Mucosa of descending colon (tissue), 3 donors: ENCODE measurements at regions not wholly inside any gene's neighbourhood (a gene's known extent, or its start where the extent isn't known, plus 50 kb on each side); places are given as distances from the start of the nearest gene placed in this dataset.

Experiments
- ATAC-seq: fragments of 200-7000 bp; cut with Tn5 transposase; one replicate; pipeline ENCODE4 v1.9.1; 2020; ENCODE audit warnings: mild to moderate bottlenecking, moderate library complexity
- DNase-seq, 3 donors: peaks; one replicate each; pipeline ENCODE4 v3.0.0-alpha.2; 2020
- H3K36me3 ChIP-seq: fragments of 200-600 bp; one replicate; pipeline ENCODE4 v1.8.0; 2021; ENCODE audit warnings: low read depth, mild to moderate bottlenecking
- H3K4me1 ChIP-seq: fragments of 200-600 bp; one replicate; pipeline ENCODE4 v1.8.0; 2021; ENCODE audit warnings: low read depth, mild to moderate bottlenecking
- H3K4me3 ChIP-seq: fragments of 200-600 bp; one replicate; pipeline ENCODE4 v1.8.0; 2021; ENCODE audit warnings: mild to moderate bottlenecking
- H3K9me3 ChIP-seq: fragments of 200-600 bp; one replicate; pipeline ENCODE4 v1.8.0; 2021; ENCODE audit warnings: mild to moderate bottlenecking
- CTCF ChIP-seq: fragments of 200-600 bp; IDR thresholded peaks from one replicate; pipeline ENCODE4 v1.8.0; 2022; ENCODE audit warnings: antibody characterized with exemption, mild to moderate bottlenecking
- intact Hi-C, 2 donors: fragments of 100-400 bp; cut with DNase I in 1 of 2; cut with micrococcal nuclease in 1 of 2; formaldehyde crosslinking; loops; one replicate each; pipeline versions ENCODE4 v1.11.0 to v1.11.1; 2022; cut with DNase I, micrococcal nuclease
- donor health status: DM: no; HTN: no; CAD: no; lungs with moderate emphysema.
- donor health status: DM: no; HTN: no; CAD: no.
- donor health status: DM: no; HTN: yes; CAD: no.

- ATAC-seq (no peak), DNase-seq (no peak)
- no peak overlapping the region for H3K4me3 ChIP-seq
- H3K9me3 ChIP-seq, result no peaks in the 10 kb centered on the region
- intact Hi-C loops, result no loop called here
- no peak for TF ChIP-seq CTCF
- no peaks in the 10 kb centered on the region for H3K4me1 ChIP-seq
- H3K36me3 ChIP-seq, result no peaks in the 10 kb centered on the region
Measured at GRCh38 chr12:113650476-113650875, 178.8 kb upstream of the LHX5 start.

DNA sequence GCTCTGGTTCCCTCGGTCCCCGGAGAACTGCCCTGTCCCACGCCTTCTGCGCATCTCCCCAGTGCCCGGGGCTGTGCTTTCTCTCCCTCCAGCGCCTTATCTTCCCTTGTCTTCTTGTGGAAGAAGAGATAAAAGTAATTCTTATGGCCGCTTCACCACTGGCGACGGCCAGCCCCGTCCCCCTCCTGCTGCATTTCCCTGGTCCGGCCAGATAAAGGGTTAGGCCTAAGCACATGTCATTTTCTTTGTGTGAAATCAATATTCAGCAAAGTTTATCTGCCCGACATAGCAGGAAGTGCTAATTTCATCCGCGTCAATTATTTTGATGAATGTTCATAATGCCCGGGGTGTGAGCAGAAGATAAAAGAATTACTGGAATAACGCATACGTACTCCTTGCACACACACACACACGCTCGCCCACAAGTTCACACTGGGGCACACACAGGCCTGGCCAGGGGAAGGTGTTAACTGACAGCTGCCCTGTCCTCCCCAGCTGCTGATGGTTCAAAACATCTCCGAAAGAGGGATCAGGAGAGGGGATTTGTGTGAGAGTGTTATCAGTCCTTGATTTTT, 177.7 kb upstream of the LHX5 start:
- intact Hi-C loops, result no loop called here
- no peaks in the 10 kb centered on the region for H3K9me3 ChIP-seq

DNA sequence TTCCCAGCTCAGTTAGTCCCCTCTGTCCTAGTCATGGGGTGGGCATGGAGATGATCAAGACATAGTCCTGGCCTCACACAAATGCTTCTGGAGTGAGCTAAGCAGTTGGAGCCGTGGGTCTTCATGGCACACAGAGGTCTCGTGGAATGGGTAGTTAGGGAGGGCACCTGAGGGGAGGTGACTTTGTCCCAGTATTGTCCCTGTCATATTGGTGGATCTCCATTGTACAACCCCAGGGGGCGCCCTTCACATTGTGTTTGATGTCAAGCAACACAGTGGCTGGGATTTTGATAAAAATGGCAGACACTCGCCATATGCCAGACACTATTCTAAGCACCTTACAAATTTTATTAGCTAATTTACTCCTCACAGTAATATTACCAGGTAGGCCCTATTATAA, 175.4 kb upstream of the LHX5 start:
- TF ChIP-seq CTCF, result no peak
- intact Hi-C loops, result no loop called here
- DNase-seq, result peak in 1 of 3 donors; percentile 5
- Histone ChIP-seq H3K4me1 (no peaks in the 10 kb centered on the region), H3K9me3 (no peaks in the 10 kb centered on the region), H3K4me3 (no peak overlapping the region), H3K36me3 (no peaks in the 10 kb centered on the region)
- ATAC-seq, result no peak

More for the DNA sequence above, 177.7 kb upstream of the LHX5 start:
- ATAC-seq (no peak), DNase-seq (no peak)
- no peak overlapping the region for H3K4me3 ChIP-seq
- no peaks in the 10 kb centered on the region for H3K36me3 ChIP-seq
- H3K4me1 ChIP-seq, result no peaks in the 10 kb centered on the region
- no peak for TF ChIP-seq CTCF

- H3K4me3 ChIP-seq, result no peak overlapping the region
- no peak for TF ChIP-seq CTCF
- DNase-seq (no peak), ATAC-seq (no peak)
- intact Hi-C loops, result no loop called here
- H3K36me3 ChIP-seq, result no peaks in the 10 kb centered on the region
- H3K4me1 ChIP-seq, result no peaks in the 10 kb centered on the region
- H3K9me3 ChIP-seq, result no peaks in the 10 kb centered on the region
Measured at GRCh38 chr12:113645603-113646002, 173.9 kb upstream of the LHX5 start.

DNA sequence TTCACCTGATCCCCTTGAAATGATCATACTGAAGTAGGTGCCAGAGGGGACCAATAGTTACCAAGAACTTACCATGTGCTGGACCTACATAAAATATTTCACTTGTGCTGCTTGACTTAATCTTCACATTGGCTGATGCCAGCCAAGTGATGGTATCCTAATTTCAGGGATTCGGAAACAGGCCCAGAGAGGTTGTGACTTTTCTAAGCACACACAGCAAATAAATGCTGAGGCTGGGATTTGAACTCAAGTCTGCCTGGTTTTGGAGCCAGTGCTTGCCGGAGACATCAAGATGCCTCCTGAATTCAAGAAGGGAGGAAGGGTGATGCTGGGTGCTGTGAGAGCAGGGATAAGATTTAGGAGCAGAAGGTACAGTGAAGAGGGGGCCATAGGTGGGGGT, 173.5 kb upstream of the LHX5 start:
- no peak for DNase-seq
- H3K4me1 ChIP-seq, result no peaks in the 10 kb centered on the region
- no peak for TF ChIP-seq CTCF
- H3K9me3 ChIP-seq, result no peaks in the 10 kb centered on the region
- no peaks in the 10 kb centered on the region for H3K36me3 ChIP-seq
- no peak overlapping the region for H3K4me3 ChIP-seq
- ATAC-seq, result no peak
- intact Hi-C loops, result no loop called here
